ENCODE measurements at regions not wholly inside any gene's neighbourhood (a gene's known extent, or its start where the extent isn't known, plus 50 kb on each side); places are given as distances from the start of the nearest gene placed in this dataset.

DNA sequence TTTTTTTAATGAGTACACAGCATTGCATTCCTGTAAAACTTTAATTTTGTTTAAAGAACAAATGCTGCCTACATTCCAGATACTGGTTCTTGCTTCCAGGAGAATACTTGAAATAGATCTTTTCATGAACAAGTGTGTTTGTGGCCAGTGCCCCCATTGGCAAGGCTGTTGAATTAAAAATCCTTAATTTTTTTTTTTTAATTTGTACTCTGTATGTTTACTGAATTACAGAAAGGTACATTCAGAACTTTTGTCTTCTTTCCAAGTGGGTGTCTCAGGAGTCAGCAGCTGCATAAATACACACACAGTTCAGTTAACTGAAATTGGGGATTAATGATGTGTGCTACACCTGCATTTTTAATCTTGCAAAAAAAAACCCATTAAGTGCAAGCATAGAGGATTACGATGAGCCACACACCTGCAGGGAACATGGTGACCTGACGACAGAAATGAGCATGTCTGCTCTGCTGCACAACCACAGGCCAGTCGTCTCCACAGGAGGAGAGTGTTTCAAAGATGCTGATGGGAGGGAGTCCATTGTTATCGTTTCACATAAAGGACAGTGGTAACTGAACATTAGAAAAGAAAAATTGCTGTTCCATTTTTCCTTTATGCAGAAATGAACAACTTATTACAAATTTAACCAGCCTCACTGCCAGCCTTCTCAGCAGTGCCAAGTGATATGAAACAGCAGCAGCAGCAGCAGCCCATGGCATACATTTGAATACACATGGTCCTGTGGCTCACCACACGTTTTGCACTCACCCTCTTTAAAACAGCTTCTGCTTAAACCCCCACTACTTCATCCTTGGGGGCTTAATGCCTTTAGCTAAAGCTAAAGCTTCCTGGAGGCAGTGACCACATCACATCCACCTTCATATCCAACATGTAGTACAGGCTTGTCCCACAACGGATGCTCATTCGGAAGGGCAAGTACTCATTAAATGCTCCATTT lies 72.3 kb upstream of the RFC3 start:
- Histone ChIP-seq H3K9me3 (no peaks in the 10 kb centered on the region), H3K4me3 (no peak overlapping the region), H3K27me3 (replicated peaks; ENCODE audit: insufficient read depth) (no peaks in the 10 kb centered on the region), H3K27ac (peak overlapping the region; percentile 43 to 77), H3K36me3 (no peaks in the 10 kb centered on the region), H3K4me1 (replicated peaks) (peaks cover 4% of the 10 kb centered on the region)
- TF ChIP-seq POLR2AphosphoS5 (IDR thresholded peaks at IDR 0.05) (peak; percentile 68), POLR2A (IDR thresholded peaks at IDR 0.05) (no peak)
- TF ChIP-seq, protein P1, sequence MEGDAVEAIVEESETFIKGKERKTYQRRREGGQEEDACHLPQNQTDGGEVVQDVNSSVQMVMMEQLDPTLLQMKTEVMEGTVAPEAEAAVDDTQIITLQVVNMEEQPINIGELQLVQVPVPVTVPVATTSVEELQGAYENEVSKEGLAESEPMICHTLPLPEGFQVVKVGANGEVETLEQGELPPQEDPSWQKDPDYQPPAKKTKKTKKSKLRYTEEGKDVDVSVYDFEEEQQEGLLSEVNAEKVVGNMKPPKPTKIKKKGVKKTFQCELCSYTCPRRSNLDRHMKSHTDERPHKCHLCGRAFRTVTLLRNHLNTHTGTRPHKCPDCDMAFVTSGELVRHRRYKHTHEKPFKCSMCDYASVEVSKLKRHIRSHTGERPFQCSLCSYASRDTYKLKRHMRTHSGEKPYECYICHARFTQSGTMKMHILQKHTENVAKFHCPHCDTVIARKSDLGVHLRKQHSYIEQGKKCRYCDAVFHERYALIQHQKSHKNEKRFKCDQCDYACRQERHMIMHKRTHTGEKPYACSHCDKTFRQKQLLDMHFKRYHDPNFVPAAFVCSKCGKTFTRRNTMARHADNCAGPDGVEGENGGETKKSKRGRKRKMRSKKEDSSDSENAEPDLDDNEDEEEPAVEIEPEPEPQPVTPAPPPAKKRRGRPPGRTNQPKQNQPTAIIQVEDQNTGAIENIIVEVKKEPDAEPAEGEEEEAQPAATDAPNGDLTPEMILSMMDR (IDR thresholded peaks at IDR 0.05): peak in 1 of 4 experiments; percentile 5
- DNase-seq (ENCODE audit: low spot score): peak; percentile 36
- 14% methylated on average over 7 of the region's 7 CpGs for WGBS
- intact Hi-C loops (cut with DNase I): no loop called here

DNA sequence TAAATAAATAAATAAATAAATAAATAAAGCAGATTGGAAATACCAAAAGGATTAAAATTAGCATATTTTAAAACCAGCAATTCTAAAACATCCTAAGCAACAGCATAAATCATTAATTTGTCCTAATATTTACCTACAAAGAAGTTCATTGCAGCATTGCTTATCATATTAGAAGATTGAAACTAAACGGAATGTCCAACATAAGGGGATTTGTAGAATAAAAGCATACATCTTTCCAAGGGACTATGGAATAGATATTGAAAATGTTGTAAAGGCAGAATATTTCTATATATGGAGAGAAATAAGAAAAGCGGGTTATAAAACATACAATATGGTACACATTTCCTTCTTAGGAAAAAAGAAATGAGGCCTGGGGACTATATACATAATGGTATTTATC lies 71.1 kb upstream of the RFC3 start:
- H3K27me3 ChIP-seq (replicated peaks; ENCODE audit: insufficient read depth): no peaks in the 10 kb centered on the region
- H3K4me1 ChIP-seq (replicated peaks): peaks cover 6% of the 10 kb centered on the region
- no peaks in the 10 kb centered on the region for H3K9me3 ChIP-seq
- no peak overlapping the region for H3K4me3 ChIP-seq
- DNase-seq (ENCODE audit: low spot score): no peak
- TF ChIP-seq POLR2A (IDR thresholded peaks at IDR 0.05): no peak
- peak overlapping the region in 1 of 2 donors; percentile 77 for H3K27ac ChIP-seq
- intact Hi-C loops (cut with DNase I): no loop called here
- WGBS: 100% methylated on average over 2 of the region's 2 CpGs
- no peaks in the 10 kb centered on the region for H3K36me3 ChIP-seq

DNA sequence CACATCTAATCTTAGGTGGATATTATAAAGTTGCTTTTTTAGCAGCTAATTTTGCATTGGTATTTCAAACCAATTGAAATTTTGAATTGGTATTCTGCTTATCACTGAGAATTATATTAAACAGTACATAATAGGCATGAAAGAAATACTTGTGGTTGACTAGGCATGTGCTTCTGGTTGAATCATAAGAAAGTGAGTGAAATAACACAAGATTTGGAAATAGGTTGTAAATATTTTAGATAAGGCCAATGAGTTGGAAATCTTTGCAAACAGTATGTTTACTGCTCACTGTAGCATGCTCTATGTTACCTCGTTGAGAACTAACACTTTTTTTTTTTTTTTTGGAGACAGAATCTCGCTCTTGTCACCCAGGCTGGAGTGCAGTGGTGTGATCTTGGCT lies 66.8 kb upstream of the RFC3 start:
- H3K36me3 ChIP-seq: no peaks in the 10 kb centered on the region

DNA sequence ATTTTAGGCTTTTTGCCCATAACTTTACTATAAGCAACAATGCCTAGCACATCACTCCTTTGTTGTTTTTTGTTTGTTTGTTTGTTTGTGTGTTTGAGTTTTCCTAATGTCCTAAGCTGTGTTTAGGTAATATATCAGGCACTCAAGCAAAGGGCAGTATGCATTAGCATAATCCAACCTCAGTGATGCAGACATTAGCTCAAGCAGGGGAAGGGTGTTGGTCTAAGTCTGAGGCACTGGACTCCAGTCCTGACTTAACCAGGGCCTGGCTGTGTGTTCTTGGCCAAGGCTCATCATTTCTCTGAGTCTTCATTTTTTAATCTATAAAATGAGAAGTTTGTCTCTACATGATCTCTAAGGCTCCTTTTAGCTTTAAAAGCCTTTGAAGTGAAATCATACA lies 65.9 kb upstream of the RFC3 start:
- Histone ChIP-seq H3K4me1 (replicated peaks) (peaks cover 6% of the 10 kb centered on the region), H3K4me3 (no peak overlapping the region), H3K27ac (no peak overlapping the region), H3K27me3 (replicated peaks; ENCODE audit: insufficient read depth) (no peaks in the 10 kb centered on the region), H3K36me3 (no peaks in the 10 kb centered on the region), H3K9me3 (no peaks in the 10 kb centered on the region)
- intact Hi-C loops (cut with DNase I): no loop called here
- no peak for DNase-seq (ENCODE audit: low spot score)
- no peak for TF ChIP-seq POLR2AphosphoS5 (IDR thresholded peaks at IDR 0.05)
- TF ChIP-seq, protein P1 (IDR thresholded peaks at IDR 0.05): no peak
- no peak for TF ChIP-seq POLR2A (IDR thresholded peaks at IDR 0.05)

More for the DNA sequence above, 66.8 kb upstream of the RFC3 start:
- H3K4me3 ChIP-seq: no peak overlapping the region
- DNase-seq (ENCODE audit: low spot score): no peak
- intact Hi-C loops (cut with DNase I): no loop called here
- H3K27me3 ChIP-seq (replicated peaks; ENCODE audit: insufficient read depth): no peaks in the 10 kb centered on the region
- TF ChIP-seq POLR2A (IDR thresholded peaks at IDR 0.05) (no peak), POLR2AphosphoS5 (IDR thresholded peaks at IDR 0.05) (no peak)
- TF ChIP-seq, protein P1 (IDR thresholded peaks at IDR 0.05): no peak
- H3K27ac ChIP-seq: no peak overlapping the region
- no peaks in the 10 kb centered on the region for H3K9me3 ChIP-seq
- WGBS: 50% methylated on average over 2 of the region's 2 CpGs
- peaks cover 6% of the 10 kb centered on the region for H3K4me1 ChIP-seq (replicated peaks)

DNA sequence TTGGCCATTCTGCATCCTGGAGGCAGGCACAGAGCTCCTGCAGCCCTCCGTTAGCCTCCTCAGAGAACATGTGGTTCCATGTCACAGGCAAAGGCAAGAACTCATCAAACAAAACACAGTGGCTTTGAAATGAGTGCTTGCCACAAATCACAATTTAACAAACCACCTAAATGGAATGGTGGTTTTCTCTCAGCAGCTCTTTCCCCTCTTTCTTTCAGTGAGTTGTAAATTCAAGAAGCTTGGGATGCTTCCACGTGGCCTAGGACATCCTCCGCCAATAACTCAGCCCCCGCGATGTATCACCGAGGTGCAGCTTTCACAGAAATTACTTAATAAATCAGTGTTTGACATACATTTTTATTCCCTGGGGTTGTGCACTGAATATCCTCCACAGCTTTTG lies 65.4 kb upstream of the RFC3 start:
- H3K9me3 ChIP-seq: no peaks in the 10 kb centered on the region
- no peak for TF ChIP-seq POLR2AphosphoS5 (IDR thresholded peaks at IDR 0.05)
- H3K4me1 ChIP-seq (replicated peaks): peaks cover 6% of the 10 kb centered on the region
- no peaks in the 10 kb centered on the region for H3K36me3 ChIP-seq
- intact Hi-C loops (cut with DNase I): no loop called here
- H3K27me3 ChIP-seq (replicated peaks; ENCODE audit: insufficient read depth): no peaks in the 10 kb centered on the region
- no peak overlapping the region for H3K27ac ChIP-seq
- no peak overlapping the region for H3K4me3 ChIP-seq
- WGBS: 88% methylated on average over 6 of the region's 6 CpGs
- DNase-seq (ENCODE audit: low spot score): no peak

DNA sequence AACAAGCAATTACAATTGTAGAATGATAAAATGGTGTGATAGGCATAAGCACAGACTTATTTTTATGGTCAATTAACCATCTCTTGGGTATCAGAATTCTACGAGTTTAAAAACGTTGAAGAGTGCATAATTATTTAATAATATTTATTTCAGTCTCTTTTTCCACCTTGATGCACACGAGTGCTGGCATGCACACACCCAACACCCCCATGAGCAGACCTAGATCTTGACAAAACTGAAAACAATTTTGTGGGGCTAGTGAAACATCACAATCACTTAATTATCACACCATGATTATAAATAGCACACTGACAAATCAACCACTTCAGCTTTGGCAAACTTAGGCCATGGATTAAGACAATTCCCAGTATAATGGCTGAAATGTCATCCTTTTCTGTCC lies 61.0 kb upstream of the RFC3 start:
- intact Hi-C loops (cut with DNase I): no loop called here
- H3K27me3 ChIP-seq (replicated peaks; ENCODE audit: insufficient read depth): no peaks in the 10 kb centered on the region
- no peak for DNase-seq (ENCODE audit: low spot score)
- H3K9me3 ChIP-seq: no peaks in the 10 kb centered on the region
- H3K27ac ChIP-seq: no peak overlapping the region
- WGBS: 78% methylated on average over 3 of the region's 3 CpGs
- no peaks in the 10 kb centered on the region for H3K4me1 ChIP-seq (replicated peaks)
- no peak overlapping the region for H3K4me3 ChIP-seq
- H3K36me3 ChIP-seq: no peaks in the 10 kb centered on the region
- TF ChIP-seq POLR2A (IDR thresholded peaks at IDR 0.05): no peak
- no peak for TF ChIP-seq POLR2AphosphoS5 (IDR thresholded peaks at IDR 0.05)
- TF ChIP-seq, protein P1 (IDR thresholded peaks at IDR 0.05): no peak
